ENCODE measurements at regions not wholly inside any gene's neighbourhood (a gene's known extent, or its start where the extent isn't known, plus 50 kb on each side); places are given as distances from the start of the nearest gene placed in this dataset.

DNA sequence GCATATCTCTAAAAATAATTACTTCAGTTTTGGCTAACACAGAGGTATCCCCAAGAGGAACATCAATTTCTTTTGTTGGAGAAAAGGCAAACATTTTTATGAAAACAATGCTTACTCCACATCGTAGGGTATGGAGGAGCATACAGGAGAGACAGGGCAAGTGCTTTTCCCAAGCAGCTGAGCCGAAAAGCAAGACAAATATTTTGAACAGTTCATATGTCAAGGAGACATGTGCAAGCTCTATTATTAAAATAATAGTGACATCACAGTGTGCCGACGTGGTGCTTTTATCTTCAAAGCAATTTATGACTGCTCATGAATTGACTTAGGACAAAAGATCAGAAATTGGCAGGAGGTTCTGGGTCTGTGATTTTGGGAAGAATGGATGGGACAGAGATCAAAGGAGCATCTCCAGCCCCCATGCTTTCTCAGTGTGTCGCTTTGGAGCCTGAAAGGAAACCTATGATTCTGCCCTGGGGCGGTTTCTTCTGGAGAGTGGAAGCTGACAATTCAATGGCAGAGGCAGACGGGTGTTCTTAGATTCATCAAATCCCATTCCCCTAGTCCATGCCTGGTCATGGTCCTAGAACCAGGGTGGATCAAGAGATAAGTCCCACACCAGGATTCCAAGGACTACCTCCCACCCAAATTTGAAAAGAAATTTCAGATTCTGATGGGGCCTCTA is 97.1 kb downstream of the JCAD start:
- DNase-seq: no peak

DNA sequence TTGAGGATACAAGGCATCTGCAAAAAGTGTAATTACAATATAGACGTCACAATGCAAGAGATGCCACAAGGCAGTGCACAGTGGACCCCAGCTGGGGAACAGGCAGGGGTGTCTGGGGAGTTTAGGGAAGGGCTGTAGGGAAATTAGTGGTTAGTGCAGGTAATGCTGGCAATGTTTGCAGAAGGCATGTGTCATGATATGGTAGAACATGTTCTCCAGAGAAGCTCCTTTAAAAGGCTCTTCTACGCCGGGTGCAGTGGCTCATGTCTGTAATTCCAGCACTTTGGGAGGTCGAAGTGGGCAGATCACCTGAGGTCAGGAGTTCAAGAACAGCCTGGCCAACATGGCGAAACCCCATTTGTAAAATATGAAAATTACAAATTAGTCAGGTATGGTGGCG is 98.0 kb downstream of the JCAD start:
- no peak for DNase-seq

DNA sequence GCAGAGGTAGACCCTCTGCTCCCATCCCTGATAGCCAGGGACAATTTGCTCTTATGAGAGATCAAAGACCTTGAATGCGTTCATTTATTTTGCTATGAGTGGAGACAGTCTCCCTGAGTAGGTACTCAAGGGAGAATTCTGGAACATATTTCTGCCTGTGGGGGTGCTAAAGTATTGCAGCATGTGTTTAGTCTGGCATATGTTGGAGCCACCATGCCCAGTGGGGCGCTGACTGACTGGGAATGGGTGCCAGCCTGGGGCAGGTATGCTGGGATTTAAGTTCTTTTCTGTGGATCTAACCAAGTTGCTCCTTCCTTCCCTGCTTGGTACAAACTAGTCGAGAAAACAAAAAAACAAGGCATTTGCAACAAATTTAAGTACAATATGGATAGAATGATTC is 99.1 kb downstream of the JCAD start:
- no peak for DNase-seq

DNA sequence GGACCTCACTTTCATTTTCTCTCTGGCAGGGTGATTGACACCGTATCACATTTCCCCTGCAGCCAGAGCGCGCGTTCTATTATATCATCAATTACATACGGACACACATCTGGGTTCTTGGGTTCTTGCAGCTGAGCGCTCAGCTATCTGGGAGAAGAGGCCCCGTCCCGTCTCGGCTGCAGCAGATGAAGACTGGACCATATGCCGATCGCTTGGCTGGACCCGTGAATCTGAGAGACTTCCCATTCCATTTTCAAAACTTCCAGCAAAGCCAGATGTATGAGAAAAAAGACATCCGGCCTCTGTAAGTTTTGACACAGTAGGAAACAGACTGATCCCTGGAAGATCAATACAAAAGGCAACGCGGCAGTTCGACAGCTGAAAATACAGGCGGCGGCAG is 99.8 kb downstream of the JCAD start:
- no peak for DNase-seq

DNA sequence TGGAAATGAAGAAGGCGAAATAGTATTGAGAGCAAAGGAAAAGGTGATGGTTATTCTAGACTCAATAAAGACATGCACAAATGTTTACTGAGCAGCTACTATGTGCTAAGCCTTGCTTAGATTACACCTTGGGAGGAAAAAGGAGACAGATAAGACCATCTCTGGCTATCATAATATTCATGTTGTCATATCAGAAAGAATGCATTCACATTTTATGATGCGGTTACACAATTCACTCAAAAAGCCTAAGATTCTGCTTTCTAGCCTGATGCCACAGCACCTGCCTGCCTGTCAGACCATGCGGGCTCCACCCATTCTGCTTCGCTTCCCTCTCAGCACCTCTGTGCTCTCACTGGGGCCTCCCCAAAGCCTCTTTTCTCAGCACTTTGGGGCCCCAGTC is 100.9 kb downstream of the JCAD start:
- no peak for DNase-seq

DNA sequence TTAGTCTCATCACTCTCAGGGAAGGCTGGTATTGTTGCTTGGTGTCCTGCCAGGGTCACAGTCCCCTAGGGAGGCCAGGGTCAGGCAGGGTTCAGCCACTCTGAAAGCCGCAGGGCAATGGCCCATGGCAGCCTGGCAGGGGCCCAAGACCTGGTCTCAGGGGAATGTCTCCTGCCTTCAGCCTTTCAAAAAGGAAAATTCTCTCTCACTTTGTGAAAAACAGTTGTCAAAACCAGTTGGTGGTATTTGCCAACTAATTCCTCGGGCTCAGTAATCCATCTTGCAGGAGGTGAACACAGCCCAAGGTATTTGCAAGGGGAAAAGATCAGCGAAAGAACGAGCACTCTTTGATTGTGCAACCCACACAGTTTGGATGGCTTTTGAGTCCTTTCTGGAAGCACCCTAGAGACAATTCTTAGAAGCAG is 101.5 kb downstream of the JCAD start:
- DNase-seq: no peak

DNA sequence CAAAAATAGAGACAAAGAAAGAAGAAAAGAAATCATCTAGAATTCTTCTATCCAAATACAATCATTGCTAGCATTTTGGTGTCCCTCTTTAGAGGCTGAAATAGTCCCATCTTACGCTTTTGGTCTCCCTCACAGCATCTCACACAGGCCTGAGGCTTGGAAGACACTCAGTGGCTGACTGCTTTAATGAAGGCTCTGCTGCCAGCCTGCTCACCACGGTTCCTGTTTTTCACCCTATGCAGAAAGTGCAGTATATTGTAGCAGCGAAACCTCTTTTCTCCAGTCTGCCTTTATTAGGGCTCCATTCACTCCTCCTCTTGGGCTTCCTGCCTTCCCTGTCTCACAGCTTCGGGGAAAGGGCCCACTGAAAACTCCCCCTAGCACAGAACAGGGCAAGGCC is 102.2 kb downstream of the JCAD start:
- no peak for DNase-seq

DNA sequence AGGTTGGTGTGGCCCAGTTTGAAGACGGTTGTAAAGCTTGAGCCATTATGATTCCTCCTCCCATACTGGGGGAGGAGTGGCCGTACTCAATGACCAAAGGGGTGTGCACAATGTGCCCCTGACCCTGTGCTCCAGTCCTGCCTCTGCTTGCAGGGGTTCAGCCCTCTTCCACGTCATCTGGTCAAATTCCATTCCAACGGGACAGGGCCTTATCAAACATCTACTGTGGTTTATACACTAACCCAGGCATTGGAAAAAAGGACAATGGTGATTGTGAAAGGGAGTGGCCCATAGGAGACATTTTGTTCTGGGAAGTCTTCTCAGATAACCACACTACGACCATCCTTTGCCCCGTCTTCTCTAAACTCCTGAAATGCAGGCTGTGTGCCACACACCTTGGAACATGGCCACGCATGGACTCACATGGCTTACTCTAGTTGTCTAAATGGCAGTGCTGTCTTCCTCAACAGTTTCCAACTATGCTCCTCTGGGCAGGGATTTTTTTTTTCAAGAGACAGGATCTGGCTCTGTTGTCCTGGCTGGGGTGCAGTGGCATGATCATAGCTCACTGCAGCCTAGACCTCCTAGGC is 103.0 kb downstream of the JCAD start:
- DNase-seq: no peak

DNA sequence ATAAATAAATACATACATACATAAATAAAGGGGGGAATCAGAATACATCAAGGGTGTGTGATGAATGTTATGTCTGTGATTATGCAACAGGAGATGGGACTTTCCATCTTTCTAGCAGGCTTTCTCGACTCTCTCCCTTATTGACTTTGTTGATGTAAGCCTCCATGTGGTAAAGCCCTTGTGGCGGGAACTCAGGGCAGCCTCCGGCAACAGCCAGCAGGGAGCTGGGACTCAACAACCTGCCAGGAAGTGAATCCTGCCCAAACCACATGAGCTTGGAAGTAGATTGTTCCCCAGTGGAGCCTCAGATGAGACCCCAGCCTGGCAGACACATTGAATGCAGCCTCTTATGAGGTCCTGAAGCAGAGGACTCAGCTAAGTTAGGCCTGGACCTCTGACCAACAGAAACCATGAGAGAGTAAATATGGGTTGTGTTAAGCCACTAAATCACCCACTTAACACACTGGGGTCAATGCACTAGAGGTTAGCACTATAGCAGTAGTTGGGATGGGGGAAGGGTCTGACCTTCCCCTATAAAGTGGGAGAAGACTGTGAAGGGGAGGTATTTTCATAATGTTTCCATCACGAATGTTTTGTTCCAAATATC is 104.0 kb downstream of the JCAD start:
- DNase-seq: no peak

DNA sequence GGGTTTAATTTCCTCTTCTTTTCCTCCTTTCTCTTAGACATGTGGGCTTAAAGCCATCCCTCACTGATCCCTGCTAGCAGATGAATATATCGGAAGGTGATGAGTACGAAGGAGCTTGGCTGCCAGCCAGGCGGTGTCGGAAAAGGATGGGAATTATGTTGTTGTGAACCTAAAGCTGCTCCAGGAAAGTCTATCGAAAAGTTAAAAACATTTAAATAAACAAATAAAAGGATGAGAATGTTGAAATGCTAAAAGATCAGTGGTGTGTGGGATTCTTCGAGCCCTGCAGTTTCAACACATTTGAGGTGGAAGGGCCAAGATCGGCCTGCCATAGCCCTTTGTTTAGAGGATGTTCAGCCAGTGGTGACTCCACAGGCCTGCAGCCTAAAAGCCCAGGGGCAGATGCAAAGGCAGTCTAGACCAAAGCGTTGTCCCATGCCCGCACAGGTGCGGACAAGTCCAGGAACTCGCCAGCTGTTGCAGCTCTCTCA is 107.9 kb downstream of the JCAD start:
- peak; percentile 81 for DNase-seq

DNA sequence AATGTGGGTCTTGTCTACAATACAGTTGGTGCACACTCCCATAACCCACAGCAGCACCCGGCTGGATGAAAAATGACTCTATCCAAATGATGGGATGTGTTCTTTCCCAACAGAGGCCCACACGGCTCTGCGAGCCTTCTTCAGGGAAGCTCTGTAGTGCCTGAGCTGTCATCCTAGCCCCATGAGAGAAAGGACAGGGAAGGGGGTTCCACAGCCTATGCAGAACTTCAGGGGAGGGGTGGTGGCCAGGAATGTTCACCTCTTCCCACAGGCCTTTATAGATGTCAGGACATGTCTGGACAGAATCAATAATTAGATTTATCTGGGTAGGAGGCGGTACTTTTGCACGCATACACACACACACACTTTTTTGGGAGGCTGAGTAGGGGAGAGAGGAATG is 109.0 kb downstream of the JCAD start:
- DNase-seq: no peak

DNA sequence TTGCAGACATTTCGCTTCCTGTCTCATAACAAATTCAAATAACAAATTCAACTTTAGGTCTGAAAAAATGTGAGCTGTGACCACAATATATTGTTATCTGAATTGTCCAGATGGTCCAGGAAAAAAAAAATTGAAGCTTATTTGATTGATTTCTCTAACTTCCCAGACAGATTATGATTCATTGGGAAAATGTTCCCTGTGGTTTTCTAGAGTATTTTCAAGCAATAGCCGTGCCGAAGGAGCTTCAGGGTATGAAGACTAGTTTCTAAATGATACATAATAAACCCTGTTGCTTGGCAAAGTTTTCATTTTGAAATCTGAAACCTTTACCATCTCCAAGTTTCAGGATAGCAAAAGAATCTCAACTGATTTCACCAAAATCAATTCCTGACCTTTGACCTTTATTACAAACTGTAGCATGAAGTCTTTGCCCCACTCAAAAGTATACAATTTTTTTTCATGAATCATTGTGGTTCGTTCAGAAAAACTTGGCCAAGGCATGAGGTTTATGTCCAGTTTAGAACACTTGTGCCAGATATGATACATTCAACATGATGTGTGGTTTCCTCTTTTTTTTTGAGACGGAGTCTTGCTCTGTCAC is 109.9 kb downstream of the JCAD start:
- peak; percentile 89 for DNase-seq

DNA sequence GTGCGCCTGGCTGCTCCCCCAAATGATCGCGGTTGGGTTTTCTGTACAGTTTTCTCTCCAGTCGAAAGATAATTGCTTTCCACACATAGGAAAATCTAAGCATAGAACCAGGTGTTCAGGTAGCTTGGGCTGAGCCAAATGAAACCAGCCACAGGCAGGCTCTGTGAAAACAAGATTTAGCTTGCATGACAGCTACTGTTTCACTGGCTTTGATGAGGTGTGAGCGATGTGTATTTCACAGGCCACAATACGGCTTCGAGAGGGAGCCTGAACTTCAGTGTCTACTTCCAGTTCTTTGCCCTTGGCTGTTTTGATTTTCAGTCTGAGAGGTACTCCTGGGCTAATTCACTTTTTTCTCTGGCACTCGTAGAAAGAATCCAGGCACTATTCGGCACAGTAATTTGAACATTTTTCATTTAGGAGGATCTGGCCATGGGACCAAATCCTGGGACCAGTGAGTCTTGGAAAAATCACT is 110.5 kb downstream of the JCAD start:
- no peak for DNase-seq

DNA sequence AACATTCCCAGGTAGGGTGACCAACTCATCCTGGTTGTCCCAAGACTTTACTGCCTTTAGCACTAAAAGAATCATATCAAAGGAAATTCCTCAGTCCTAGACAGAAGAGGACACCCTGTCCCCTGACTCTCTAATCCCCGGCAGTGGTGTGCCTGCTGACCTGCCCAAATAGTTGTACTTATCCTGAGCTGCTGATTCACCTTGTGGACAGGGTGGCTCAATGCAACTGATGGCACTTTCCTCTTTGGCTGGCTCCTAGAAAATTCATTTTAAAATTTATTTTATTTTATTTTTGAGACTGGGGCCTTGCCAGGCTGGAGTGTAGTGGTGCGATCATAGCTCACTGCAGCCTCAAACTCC is 111.7 kb downstream of the JCAD start:
- peak; percentile 15 for DNase-seq

DNA sequence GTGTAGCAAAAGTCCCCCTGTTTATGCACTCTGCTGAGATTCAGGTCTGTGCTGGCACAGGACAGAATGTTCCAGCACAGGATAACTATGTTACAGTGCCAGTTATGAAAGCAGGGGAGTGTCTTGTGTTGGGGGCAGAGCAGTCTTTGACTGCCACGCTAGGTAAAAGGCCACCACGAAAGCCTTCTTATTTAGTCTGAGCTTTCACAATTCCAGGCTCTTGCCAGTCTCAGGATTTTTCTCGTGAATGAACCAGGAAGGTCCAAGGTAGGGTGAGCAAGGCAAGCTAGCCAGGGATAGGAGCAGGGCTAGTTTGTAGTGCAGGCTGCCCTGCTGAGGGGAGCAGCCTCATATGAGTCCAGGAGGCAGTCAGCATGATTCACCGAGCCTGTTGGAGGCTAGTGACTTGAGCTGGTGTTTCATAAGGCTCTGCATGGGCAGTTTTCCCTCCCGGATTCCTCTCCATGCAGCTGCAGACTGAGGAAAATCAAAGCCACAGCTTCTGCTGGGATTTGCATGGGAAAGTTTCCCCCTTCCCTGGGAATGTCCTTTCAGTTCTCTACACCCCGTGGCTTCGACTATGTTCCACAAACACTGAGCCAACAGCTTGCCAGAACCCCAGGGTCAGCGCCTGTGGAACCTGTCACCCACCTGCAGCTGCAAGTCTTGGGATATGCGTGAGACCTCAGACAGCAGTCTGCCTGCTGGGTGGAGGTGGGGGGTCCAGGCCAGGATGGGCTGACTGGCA is 112.3 kb downstream of the JCAD start:
- peak; percentile 65 for DNase-seq

DNA sequence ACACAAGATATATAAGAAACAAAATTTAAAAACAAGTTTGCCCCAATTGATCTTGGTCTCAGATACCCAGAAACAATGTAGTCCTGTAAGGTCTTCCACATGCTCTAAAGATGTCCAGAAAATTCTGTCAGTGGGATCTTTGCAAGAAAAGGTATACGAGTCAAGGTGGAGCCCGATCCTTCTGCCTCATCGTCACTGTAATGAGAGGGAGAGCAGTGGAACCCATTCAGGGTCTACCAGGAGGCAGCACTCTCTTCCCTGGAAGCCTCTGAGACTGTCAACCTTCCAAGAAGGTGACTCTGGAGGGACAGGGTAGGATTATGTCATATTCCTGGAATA is 112.8 kb downstream of the JCAD start:
- DNase-seq: no peak

DNA sequence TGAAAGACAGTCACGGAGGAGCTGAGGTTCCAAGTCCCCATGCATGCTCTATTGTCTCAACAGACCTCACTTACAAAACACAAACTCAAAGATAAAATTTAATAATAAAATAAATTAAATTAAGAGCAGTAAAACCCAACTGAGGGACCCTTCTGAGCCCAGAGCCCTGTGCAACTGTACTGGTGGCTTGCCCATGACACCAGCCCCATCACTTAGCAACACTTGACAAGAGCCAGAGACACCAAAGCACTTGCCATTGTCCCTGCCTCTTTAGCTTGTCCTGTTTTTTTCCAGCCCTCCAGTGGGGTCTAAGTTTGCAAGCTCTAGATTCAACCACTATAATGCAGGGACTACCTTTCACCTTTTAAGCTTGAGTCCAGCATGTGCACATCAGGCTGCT is 117.9 kb downstream of the JCAD start:
- DNase-seq: no peak

DNA sequence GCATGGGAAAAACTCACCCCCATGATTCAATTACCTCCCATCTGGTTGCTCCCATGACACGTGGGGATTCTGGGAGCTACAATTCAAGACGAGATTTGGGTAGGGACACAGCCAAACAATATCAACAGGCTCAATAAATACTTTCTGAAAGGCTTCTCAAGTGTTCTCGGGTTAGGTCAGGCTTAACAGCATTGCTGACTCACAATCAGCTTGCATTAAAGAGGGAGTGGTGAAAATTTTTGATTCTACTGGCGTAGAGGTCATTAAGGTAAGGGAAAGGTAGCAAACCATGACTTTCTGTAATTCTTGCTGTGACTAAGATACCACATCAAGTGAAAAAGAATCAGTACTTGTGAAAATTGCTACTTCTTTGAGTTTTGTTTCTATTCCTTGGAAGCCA is 126.4 kb downstream of the JCAD start:
- no peak for DNase-seq

DNA sequence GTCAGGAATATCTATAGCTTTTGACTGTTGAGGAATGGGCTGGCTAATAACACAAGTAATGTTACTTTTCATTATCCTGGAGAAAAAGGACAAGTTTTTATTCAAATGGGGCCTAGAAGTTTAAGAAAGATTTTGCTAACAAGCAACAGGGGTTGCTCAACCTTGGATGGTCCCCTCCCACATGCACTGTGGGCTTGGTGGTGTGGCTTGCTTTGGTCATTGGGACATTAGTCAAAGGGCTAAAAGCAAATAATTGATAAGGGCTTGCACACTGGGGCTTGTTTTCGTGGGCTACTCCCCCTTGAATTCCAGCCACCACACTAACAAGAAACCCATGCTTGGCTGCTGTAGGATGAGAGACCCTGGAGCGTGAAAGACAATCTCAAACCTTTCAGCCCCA is 127.6 kb downstream of the JCAD start:
- DNase-seq: no peak

DNA sequence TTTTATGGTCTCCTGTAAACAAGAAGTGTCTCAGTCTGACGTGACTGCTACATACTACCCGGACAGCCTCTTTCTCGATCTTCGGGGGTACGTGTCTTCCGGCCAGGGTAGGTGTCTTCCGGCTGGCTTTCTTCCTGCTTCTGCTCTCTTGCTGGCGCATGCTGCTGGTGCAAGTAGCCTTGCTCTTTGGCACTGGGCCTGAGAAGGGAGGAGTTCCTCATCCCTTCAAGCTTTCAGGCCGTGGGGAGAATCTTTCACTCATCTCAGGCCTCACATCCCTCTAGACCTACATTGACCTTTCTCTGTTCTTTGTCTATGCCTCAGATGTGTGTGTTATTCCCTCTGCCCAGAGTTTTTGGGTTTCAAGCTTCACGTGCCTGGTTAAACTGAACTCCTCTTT is 130.4 kb downstream of the JCAD start:
- no peak for DNase-seq

DNA sequence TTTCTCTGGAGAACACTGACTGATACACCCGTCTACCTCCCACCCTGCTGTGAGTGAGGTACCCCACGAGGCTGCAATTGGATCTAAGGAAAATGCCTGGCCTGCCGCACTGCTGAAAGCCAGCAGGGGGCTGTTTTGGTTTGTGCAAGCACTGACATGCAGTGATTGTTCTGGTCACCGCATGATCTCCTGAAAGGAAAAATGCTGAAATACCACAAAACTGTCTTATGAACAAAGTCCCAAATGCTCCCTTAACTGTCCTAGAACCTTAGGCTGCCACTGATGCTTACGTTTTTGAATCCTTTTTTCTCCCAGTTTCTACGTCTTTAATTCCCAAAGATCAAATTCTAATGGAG is 132.7 kb downstream of the JCAD start:
- DNase-seq: no peak

DNA sequence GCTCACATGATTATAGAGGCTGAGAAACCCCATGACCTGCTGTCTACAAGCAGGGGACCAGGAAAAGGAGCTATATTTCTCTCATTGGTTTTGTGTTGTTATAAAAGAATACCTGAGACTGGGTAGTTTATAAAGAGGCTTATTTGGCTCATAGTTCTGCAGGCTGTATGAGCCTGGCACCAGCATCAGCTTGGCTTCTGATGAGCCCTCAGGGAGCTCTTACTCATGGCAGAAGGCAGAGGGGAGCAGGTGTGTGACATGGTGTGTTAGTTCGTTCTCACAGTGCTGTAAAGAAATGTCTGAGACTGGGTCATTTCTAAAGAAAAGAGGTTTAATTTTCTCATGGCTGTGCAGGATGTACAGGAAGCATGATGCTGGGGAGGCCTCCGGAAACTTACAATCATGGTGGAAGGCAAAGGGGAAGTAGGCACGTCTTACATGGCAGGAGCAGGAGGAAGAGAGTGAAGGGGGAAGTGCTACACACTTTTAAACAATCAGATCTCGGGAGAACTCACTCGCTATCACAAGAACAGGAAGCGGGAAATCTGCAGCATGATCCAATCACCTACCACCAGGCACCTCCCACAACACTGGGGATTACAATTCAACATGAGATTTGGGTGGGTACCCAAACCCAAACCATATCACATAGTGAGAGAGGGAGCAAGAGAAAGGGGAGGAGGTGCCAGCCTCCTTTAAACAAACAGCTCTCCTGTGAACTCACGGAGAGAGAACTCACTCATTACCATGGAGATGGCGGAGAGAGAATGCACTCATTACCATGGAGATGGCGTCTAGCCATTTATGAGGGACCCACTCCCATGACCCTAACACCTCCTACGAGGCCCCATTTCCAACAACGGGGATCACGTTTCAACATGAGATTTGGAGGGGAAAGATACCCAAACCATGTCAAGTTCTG is 133.4 kb downstream of the JCAD start:
- DNase-seq: peak; percentile 71
